ENCODE measurements at regions not wholly inside any gene's neighbourhood (a gene's known extent, or its start where the extent isn't known, plus 50 kb on each side); places are given as distances from the start of the nearest gene placed in this dataset.

GRCh38 chr4:149008415-149009025 is 566.3 kb upstream of the NR3C2 start:
- Mint-ChIP-seq H3K27me3 (ENCODE audit: low read depth) (peaks cover 3% of the 10 kb centered on the region), H3K4me3 (no peak overlapping the region), H3K4me1 (ENCODE audit: low read depth) (no peaks in the 10 kb centered on the region), H3K36me3 (ENCODE audit: insufficient read depth) (no peaks in the 10 kb centered on the region), H3K9me3 (no peaks in the 10 kb centered on the region)
- ATAC-seq = no peak
- no peak for DNase-seq

DNA sequence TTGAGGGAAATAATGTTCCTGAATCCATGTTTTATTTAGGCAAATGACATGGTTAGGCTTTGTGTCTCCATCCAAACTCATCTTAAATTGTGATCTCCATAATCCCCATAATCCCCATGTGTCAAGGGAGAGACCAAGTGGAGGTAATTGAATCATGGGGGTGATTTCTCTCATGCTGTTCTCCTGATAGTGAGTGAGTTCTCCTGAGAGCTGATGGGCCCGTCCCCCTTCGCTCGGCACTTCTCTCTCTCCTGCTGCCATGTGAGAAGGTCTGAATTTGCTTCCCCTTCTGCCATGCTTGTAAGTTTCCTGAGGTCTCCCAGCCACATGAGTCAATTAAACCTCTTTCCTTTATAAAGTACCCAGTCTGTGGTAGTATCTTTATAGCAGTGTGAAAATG is 563.0 kb upstream of the NR3C2 start:
- Mint-ChIP-seq H3K36me3 (ENCODE audit: insufficient read depth) (no peaks in the 10 kb centered on the region), H3K4me1 (ENCODE audit: low read depth) (no peaks in the 10 kb centered on the region), H3K27me3 (ENCODE audit: low read depth) (no peaks in the 10 kb centered on the region), H3K4me3 (no peak overlapping the region), H3K9me3 (no peaks in the 10 kb centered on the region)
- ATAC-seq (no peak), DNase-seq (no peak)

GRCh38 chr4:148999924-149000323 is 557.7 kb upstream of the NR3C2 start:
- no peak for ATAC-seq

GRCh38 chr4:148998719-148999118 is 556.5 kb upstream of the NR3C2 start:
- Mint-ChIP-seq H3K9me3 (no peaks in the 10 kb centered on the region), H3K27me3 (ENCODE audit: low read depth) (no peaks in the 10 kb centered on the region), H3K4me1 (ENCODE audit: low read depth) (no peaks in the 10 kb centered on the region), H3K4me3 (no peak overlapping the region), H3K36me3 (ENCODE audit: insufficient read depth) (no peaks in the 10 kb centered on the region)
- DNase-seq (no peak), ATAC-seq (no peak)

More at GRCh38 chr4:148999924-149000323, 557.7 kb upstream of the NR3C2 start:
- Mint-ChIP-seq H3K4me3 (no peak overlapping the region), H3K36me3 (ENCODE audit: insufficient read depth) (no peaks in the 10 kb centered on the region), H3K27me3 (ENCODE audit: low read depth) (no peaks in the 10 kb centered on the region), H3K9me3 (no peaks in the 10 kb centered on the region), H3K4me1 (ENCODE audit: low read depth) (no peaks in the 10 kb centered on the region)
- no peak for DNase-seq

- H3K4me3 Mint-ChIP-seq = no peak overlapping the region
Observed at GRCh38 chr4:148986951-148987350, 544.7 kb upstream of the NR3C2 start.

DNA sequence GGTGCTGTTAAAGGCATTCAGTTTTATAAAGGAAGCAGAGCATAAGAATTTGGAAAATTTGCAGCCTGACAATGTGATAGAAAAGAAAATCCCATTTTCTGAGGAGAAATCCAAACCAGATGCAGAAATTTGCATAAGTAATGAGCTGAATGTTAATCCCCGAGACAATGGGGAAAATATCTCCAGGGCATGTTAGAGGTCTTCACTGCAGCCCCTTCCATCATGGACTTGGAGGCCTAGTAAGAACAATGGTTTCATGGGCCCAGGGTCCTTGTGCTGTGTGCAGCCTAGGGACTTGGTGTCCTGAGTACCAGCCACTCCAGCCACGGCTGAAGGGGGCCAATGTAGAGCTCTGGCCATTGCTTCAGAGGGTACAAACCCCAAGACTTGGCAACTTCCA is 542.7 kb upstream of the NR3C2 start:
- Mint-ChIP-seq H3K4me1 (ENCODE audit: low read depth) (no peaks in the 10 kb centered on the region), H3K9me3 (peaks cover 3% of the 10 kb centered on the region), H3K27me3 (ENCODE audit: low read depth) (no peaks in the 10 kb centered on the region), H3K4me3 (no peak overlapping the region), H3K36me3 (ENCODE audit: insufficient read depth) (no peaks in the 10 kb centered on the region)
- DNase-seq (no peak), ATAC-seq (no peak)

More at GRCh38 chr4:148986951-148987350, 544.7 kb upstream of the NR3C2 start:
- H3K9me3 Mint-ChIP-seq = peaks cover 3% of the 10 kb centered on the region
- ATAC-seq (no peak), DNase-seq (no peak)
- H3K36me3 Mint-ChIP-seq (ENCODE audit: insufficient read depth) = no peaks in the 10 kb centered on the region
- H3K4me1 Mint-ChIP-seq (ENCODE audit: low read depth) = no peaks in the 10 kb centered on the region
- no peaks in the 10 kb centered on the region for H3K27me3 Mint-ChIP-seq (ENCODE audit: low read depth)

DNA sequence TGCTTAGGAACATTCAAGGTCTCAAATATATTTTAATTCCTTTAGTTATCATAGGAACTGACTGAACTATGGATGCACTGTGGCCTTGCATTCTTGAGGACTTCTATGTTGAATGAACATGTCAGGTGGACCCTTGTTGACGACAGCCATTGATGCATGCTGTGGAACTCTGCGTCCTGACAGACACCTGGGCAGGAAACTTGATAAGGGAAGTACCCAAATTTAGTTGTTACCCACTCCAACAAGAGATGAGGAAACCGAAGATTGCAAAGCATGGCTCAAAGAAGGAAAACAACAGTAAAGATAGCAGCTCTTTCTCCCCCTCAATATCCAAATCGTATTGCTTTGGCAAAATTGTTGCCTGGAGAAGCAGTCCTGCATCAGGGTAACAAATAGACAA is 540.0 kb upstream of the NR3C2 start:
- Mint-ChIP-seq H3K4me3 (no peak overlapping the region), H3K4me1 (ENCODE audit: low read depth) (no peaks in the 10 kb centered on the region), H3K27me3 (ENCODE audit: low read depth) (no peaks in the 10 kb centered on the region), H3K9me3 (peaks cover 3% of the 10 kb centered on the region), H3K36me3 (ENCODE audit: insufficient read depth) (no peaks in the 10 kb centered on the region)
- ATAC-seq (no peak), DNase-seq (no peak)

GRCh38 chr4:148980782-148981480 is 538.7 kb upstream of the NR3C2 start:
- Mint-ChIP-seq H3K9me3 (no peaks in the 10 kb centered on the region), H3K27me3 (ENCODE audit: low read depth) (no peaks in the 10 kb centered on the region), H3K36me3 (ENCODE audit: insufficient read depth) (no peaks in the 10 kb centered on the region), H3K4me1 (ENCODE audit: low read depth) (no peaks in the 10 kb centered on the region), H3K4me3 (no peak overlapping the region)
- DNase-seq (no peak), ATAC-seq (no peak)

DNA sequence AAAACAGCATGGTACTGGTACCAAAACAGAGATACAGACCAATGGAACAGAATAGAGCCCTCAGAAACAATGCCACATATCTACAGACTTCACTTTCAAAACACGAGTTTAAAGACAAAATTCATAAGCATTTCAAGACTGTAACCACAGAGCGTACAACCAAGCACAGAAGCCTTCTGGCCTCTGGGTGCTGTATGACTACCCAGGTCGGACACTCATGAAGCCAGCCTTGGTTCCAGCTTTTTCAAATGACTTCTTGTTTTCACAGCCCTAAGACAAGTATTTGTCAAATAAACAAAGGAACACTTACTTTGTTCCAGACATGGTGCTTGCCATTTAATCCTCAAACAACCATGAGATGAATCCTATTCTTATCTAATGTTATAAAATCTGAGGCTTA is 536.1 kb upstream of the NR3C2 start:
- no peaks in the 10 kb centered on the region for H3K36me3 Mint-ChIP-seq (ENCODE audit: insufficient read depth)
- ATAC-seq = no peak
- no peak overlapping the region for H3K4me3 Mint-ChIP-seq
- no peaks in the 10 kb centered on the region for H3K9me3 Mint-ChIP-seq
- H3K4me1 Mint-ChIP-seq (ENCODE audit: low read depth) = no peaks in the 10 kb centered on the region
- DNase-seq = no peak
- H3K27me3 Mint-ChIP-seq (ENCODE audit: low read depth) = no peaks in the 10 kb centered on the region

- DNase-seq (no peak), ATAC-seq (no peak)
- H3K27me3 Mint-ChIP-seq (ENCODE audit: low read depth) = no peaks in the 10 kb centered on the region
- peaks cover 3% of the 10 kb centered on the region for H3K9me3 Mint-ChIP-seq
- no peaks in the 10 kb centered on the region for H3K36me3 Mint-ChIP-seq (ENCODE audit: insufficient read depth)
- no peaks in the 10 kb centered on the region for H3K4me1 Mint-ChIP-seq (ENCODE audit: low read depth)
- no peak overlapping the region for H3K4me3 Mint-ChIP-seq
Observed at GRCh38 chr4:148975464-148975863, 533.2 kb upstream of the NR3C2 start.

DNA sequence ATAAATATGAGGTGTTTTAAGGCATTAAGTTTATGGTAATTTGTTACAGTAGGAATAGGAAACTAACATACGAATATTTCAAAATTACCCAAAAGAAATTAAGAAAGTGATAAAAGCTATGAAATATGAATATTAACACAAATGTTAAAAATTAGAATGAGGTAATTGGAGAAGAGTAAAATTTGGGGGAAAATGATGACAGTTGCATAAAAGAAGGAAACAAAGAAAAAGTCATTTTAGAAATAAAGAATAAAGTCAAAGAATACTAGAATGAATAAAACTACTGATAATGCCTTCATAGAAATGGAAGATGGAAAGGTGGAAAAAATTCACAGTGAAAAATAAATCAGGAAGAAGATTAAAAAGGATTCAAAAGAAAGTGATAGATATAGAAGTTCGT is 522.9 kb upstream of the NR3C2 start:
- no peak overlapping the region for H3K4me3 Mint-ChIP-seq
- no peak for ATAC-seq
- no peaks in the 10 kb centered on the region for H3K36me3 Mint-ChIP-seq (ENCODE audit: insufficient read depth)

DNA sequence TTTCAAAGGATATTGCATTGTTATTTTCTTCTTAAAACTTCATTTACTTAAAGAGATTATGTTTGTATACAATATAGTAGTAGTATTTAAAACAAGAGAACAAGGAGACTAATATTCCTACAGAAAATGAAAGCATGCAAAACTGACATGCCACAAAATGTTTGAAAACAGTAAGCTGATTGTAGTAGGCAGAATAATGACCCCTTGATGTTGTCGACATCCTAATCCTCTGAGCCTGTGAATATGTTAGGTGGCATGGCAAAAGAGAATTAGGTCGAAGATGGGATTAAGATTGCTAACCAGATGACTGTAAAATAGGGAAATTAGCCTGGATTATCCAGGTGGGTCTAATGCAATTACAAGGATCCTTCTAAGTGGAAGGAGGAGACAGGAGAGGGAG is 522.2 kb upstream of the NR3C2 start:
- no peaks in the 10 kb centered on the region for H3K9me3 Mint-ChIP-seq
- H3K27me3 Mint-ChIP-seq (ENCODE audit: low read depth) = no peaks in the 10 kb centered on the region
- no peak overlapping the region for H3K4me3 Mint-ChIP-seq
- H3K4me1 Mint-ChIP-seq (ENCODE audit: low read depth) = no peaks in the 10 kb centered on the region
- ATAC-seq (no peak), DNase-seq (no peak)
- H3K36me3 Mint-ChIP-seq (ENCODE audit: insufficient read depth) = no peaks in the 10 kb centered on the region

More for the DNA sequence above, 522.9 kb upstream of the NR3C2 start:
- no peaks in the 10 kb centered on the region for H3K27me3 Mint-ChIP-seq (ENCODE audit: low read depth)
- H3K4me1 Mint-ChIP-seq (ENCODE audit: low read depth) = no peaks in the 10 kb centered on the region
- no peak for DNase-seq
- no peaks in the 10 kb centered on the region for H3K9me3 Mint-ChIP-seq

GRCh38 chr4:148962539-148963290 is 520.5 kb upstream of the NR3C2 start:
- no peaks in the 10 kb centered on the region for H3K9me3 Mint-ChIP-seq
- DNase-seq (no peak), ATAC-seq (no peak)
- no peaks in the 10 kb centered on the region for H3K4me1 Mint-ChIP-seq (ENCODE audit: low read depth)
- no peak overlapping the region for H3K4me3 Mint-ChIP-seq
- no peaks in the 10 kb centered on the region for H3K36me3 Mint-ChIP-seq (ENCODE audit: insufficient read depth)
- no peaks in the 10 kb centered on the region for H3K27me3 Mint-ChIP-seq (ENCODE audit: low read depth)

- Mint-ChIP-seq H3K9me3 (no peaks in the 10 kb centered on the region), H3K36me3 (ENCODE audit: insufficient read depth) (no peaks in the 10 kb centered on the region), H3K4me1 (ENCODE audit: low read depth) (no peaks in the 10 kb centered on the region), H3K4me3 (no peak overlapping the region), H3K27me3 (ENCODE audit: low read depth) (no peaks in the 10 kb centered on the region)
- no peak for DNase-seq
- no peak for ATAC-seq
Observed at GRCh38 chr4:148961526-148961925, 519.3 kb upstream of the NR3C2 start.

DNA sequence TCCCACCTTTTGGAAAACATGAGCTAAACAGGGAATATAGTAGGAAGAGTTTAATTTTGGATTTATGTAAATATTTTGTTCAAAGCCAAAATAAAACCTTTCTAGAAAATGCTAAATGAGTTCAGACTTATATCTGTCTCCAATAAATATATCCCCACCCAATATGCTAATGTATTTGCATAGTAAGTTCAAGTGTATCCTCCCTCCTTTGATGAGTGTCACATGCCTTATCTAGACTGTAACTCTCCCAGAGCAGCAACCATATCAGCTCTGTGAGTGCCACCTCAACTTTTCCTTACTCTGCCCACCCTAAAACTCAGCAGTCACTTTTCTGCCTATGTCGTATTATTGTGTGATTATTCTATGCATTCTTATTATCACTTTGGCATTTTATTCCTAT is 516.1 kb upstream of the NR3C2 start:
- DNase-seq (no peak), ATAC-seq (no peak)
- Mint-ChIP-seq H3K9me3 (no peaks in the 10 kb centered on the region), H3K36me3 (ENCODE audit: insufficient read depth) (no peaks in the 10 kb centered on the region), H3K27me3 (ENCODE audit: low read depth) (no peaks in the 10 kb centered on the region), H3K4me1 (ENCODE audit: low read depth) (no peaks in the 10 kb centered on the region), H3K4me3 (no peak overlapping the region)
